ENCODE measurements at regions not wholly inside any gene's neighbourhood (a gene's known extent, or its start where the extent isn't known, plus 50 kb on each side); places are given as distances from the start of the nearest gene placed in this dataset.

DNA sequence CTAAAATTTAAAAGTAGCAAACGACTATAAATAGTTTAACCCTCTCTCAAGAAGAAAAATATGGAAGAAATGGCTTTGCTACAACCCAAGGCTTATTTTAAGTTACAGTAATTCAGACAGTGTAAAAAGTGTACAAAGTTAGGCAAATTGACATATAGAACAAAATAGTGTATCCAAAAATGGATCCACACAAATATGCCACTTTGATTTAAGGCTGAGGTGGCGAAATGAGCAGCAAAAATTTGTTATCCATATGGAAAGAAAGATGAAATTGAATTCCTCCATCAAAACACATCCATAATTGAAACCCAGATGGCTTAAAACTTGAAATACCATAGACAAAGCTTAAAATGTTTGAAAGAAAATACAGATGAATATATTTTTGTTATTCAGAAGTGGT lies 540.8 kb downstream of the BRINP3 start:
- TF ChIP-seq ARNTL (CRISPR knock-in tag; IDR thresholded peaks at IDR 0.05; ENCODE audit: borderline replicate concordance, low read depth) = no peak
- no peak for TF ChIP-seq OSR1 (CRISPR knock-in tag; IDR thresholded peaks at IDR 0.05)
- TF ChIP-seq, protein P1, sequence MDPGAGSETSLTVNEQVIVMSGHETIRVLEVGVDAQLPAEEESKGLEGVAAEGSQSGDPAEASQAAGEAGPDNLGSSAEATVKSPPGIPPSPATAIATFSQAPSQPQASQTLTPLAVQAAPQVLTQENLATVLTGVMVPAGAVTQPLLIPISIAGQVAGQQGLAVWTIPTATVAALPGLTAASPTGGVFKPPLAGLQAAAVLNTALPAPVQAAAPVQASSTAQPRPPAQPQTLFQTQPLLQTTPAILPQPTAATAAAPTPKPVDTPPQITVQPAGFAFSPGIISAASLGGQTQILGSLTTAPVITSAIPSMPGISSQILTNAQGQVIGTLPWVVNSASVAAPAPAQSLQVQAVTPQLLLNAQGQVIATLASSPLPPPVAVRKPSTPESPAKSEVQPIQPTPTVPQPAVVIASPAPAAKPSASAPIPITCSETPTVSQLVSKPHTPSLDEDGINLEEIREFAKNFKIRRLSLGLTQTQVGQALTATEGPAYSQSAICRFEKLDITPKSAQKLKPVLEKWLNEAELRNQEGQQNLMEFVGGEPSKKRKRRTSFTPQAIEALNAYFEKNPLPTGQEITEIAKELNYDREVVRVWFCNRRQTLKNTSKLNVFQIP (CRISPR knock-in tag; IDR thresholded peaks at IDR 0.05; ENCODE audit: borderline replicate concordance, low read depth) = no peak
- TF ChIP-seq ZNF70 (CRISPR knock-in tag; IDR thresholded peaks at IDR 0.05) = no peak
- TF ChIP-seq TCF4 (CRISPR knock-in tag; IDR thresholded peaks at IDR 0.05; ENCODE audit: borderline replicate concordance) = no peak
- no peak for TF ChIP-seq CSDC2 (CRISPR knock-in tag; IDR thresholded peaks at IDR 0.05)
- TF ChIP-seq, protein P2, sequence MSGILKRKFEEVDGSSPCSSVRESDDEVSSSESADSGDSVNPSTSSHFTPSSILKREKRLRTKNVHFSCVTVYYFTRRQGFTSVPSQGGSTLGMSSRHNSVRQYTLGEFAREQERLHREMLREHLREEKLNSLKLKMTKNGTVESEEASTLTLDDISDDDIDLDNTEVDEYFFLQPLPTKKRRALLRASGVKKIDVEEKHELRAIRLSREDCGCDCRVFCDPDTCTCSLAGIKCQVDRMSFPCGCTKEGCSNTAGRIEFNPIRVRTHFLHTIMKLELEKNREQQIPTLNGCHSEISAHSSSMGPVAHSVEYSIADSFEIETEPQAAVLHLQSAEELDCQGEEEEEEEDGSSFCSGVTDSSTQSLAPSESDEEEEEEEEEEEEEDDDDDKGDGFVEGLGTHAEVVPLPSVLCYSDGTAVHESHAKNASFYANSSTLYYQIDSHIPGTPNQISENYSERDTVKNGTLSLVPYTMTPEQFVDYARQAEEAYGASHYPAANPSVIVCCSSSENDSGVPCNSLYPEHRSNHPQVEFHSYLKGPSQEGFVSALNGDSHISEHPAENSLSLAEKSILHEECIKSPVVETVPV (CRISPR knock-in tag; IDR thresholded peaks at IDR 0.05) = no peak
- TF ChIP-seq PPARA (CRISPR knock-in tag; IDR thresholded peaks at IDR 0.05; ENCODE audit: borderline replicate concordance) = no peak
- TF ChIP-seq, protein P3, sequence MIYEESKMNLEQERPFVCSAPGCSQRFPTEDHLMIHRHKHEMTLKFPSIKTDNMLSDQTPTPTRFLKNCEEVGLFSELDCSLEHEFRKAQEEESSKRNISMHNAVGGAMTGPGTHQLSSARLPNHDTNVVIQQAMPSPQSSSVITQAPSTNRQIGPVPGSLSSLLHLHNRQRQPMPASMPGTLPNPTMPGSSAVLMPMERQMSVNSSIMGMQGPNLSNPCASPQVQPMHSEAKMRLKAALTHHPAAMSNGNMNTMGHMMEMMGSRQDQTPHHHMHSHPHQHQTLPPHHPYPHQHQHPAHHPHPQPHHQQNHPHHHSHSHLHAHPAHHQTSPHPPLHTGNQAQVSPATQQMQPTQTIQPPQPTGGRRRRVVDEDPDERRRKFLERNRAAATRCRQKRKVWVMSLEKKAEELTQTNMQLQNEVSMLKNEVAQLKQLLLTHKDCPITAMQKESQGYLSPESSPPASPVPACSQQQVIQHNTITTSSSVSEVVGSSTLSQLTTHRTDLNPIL (CRISPR knock-in tag; IDR thresholded peaks at IDR 0.05; ENCODE audit: low read depth) = no peak
- TF ChIP-seq TOX (CRISPR knock-in tag; IDR thresholded peaks at IDR 0.05; ENCODE audit: borderline replicate concordance) = no peak
- TF ChIP-seq ESRRG (CRISPR knock-in tag; IDR thresholded peaks at IDR 0.05) = no peak
- TF ChIP-seq, protein P4, sequence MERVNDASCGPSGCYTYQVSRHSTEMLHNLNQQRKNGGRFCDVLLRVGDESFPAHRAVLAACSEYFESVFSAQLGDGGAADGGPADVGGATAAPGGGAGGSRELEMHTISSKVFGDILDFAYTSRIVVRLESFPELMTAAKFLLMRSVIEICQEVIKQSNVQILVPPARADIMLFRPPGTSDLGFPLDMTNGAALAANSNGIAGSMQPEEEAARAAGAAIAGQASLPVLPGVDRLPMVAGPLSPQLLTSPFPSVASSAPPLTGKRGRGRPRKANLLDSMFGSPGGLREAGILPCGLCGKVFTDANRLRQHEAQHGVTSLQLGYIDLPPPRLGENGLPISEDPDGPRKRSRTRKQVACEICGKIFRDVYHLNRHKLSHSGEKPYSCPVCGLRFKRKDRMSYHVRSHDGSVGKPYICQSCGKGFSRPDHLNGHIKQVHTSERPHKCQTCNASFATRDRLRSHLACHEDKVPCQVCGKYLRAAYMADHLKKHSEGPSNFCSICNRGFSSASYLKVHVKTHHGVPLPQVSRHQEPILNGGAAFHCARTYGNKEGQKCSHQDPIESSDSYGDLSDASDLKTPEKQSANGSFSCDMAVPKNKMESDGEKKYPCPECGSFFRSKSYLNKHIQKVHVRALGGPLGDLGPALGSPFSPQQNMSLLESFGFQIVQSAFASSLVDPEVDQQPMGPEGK (CRISPR knock-in tag; IDR thresholded peaks at IDR 0.05; ENCODE audit: borderline replicate concordance) = no peak
- TF ChIP-seq GLIS3 (CRISPR knock-in tag; IDR thresholded peaks at IDR 0.05) = no peak
- no peak for TF ChIP-seq RARB (CRISPR knock-in tag; IDR thresholded peaks at IDR 0.05)
- TF ChIP-seq, protein P5, sequence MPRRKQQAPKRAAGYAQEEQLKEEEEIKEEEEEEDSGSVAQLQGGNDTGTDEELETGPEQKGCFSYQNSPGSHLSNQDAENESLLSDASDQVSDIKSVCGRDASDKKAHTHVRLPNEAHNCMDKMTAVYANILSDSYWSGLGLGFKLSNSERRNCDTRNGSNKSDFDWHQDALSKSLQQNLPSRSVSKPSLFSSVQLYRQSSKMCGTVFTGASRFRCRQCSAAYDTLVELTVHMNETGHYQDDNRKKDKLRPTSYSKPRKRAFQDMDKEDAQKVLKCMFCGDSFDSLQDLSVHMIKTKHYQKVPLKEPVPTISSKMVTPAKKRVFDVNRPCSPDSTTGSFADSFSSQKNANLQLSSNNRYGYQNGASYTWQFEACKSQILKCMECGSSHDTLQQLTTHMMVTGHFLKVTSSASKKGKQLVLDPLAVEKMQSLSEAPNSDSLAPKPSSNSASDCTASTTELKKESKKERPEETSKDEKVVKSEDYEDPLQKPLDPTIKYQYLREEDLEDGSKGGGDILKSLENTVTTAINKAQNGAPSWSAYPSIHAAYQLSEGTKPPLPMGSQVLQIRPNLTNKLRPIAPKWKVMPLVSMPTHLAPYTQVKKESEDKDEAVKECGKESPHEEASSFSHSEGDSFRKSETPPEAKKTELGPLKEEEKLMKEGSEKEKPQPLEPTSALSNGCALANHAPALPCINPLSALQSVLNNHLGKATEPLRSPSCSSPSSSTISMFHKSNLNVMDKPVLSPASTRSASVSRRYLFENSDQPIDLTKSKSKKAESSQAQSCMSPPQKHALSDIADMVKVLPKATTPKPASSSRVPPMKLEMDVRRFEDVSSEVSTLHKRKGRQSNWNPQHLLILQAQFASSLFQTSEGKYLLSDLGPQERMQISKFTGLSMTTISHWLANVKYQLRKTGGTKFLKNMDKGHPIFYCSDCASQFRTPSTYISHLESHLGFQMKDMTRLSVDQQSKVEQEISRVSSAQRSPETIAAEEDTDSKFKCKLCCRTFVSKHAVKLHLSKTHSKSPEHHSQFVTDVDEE (CRISPR knock-in tag; IDR thresholded peaks at IDR 0.05) = no peak
- TF ChIP-seq ZC3H10 (CRISPR knock-in tag; IDR thresholded peaks at IDR 0.05) = no peak
- no peak for TF ChIP-seq ZNF8 (CRISPR knock-in tag; IDR thresholded peaks at IDR 0.05)
- no peak for TF ChIP-seq ZFP3 (CRISPR knock-in tag; IDR thresholded peaks at IDR 0.05)
- TF ChIP-seq SNAI2 (CRISPR knock-in tag; IDR thresholded peaks at IDR 0.05) = no peak
- ATAC-seq = no peak

DNA sequence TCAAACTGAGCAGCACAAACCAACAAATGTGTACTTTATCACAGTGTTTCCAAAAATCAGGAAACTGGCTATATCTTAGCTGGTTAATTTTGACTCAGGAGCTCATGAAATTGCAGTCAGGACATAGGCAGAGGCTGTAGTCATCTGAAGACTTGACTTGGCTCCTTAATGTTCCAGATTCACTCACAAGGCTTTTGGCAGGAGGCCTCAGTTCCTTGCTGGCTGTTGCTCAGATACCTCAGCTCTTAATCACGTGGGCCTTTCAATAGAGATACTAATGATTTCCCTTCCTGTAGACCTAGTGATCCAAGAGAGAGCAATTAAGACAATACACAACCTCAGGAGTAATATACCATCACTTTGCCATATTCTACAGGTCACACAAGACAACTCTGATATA lies 537.7 kb downstream of the BRINP3 start:
- peak; percentile 51; the same call in 2 of the 3 replicates for ATAC-seq
- no peak for TF ChIP-seq ZNF565 (CRISPR knock-in tag; conservative IDR thresholded peaks at IDR 0.05; ENCODE audit: low read depth)
- no peak for TF ChIP-seq TOX (CRISPR knock-in tag; IDR thresholded peaks at IDR 0.05; ENCODE audit: borderline replicate concordance)
- no peak for TF ChIP-seq RARB (CRISPR knock-in tag; IDR thresholded peaks at IDR 0.05)
- no peak for TF ChIP-seq GLIS3 (CRISPR knock-in tag; IDR thresholded peaks at IDR 0.05)
- TF ChIP-seq ZC3H10 (CRISPR knock-in tag; IDR thresholded peaks at IDR 0.05) = no peak
- no peak for TF ChIP-seq ZNF70 (CRISPR knock-in tag; IDR thresholded peaks at IDR 0.05)
- no peak for TF ChIP-seq ISL1 (CRISPR knock-in tag; IDR thresholded peaks at IDR 0.05)
- no peak for TF ChIP-seq TCF4 (CRISPR knock-in tag; IDR thresholded peaks at IDR 0.05; ENCODE audit: borderline replicate concordance)
- TF ChIP-seq PPARA (CRISPR knock-in tag; IDR thresholded peaks at IDR 0.05; ENCODE audit: borderline replicate concordance) = no peak
- no peak for TF ChIP-seq BACH2 (CRISPR knock-in tag; IDR thresholded peaks at IDR 0.05; ENCODE audit: borderline replicate concordance)
- TF ChIP-seq ZFP30 (CRISPR knock-in tag; IDR thresholded peaks at IDR 0.05) = no peak
- TF ChIP-seq, protein P1 (CRISPR knock-in tag; IDR thresholded peaks at IDR 0.05; ENCODE audit: borderline replicate concordance, low read depth) = no peak
- TF ChIP-seq, protein P2 (CRISPR knock-in tag; IDR thresholded peaks at IDR 0.05) = no peak
- TF ChIP-seq ZFP3 (CRISPR knock-in tag; IDR thresholded peaks at IDR 0.05) = no peak

Measured in SK-N-SH treated with all-trans-retinoic acid at 6 μM for 48 hours (cell line).